ENCODE measurements at regions not wholly inside any gene's neighbourhood (a gene's known extent, or its start where the extent isn't known, plus 50 kb on each side); places are given as distances from the start of the nearest gene placed in this dataset.
"Not testable (repeated sequence)": the region's sequence is repeated elsewhere in the genome, so short reads cannot be mapped to it uniquely, and the experiment has no call there.

- no peak for DNase-seq (ENCODE audit: low read depth in 4 of 4, low spot score in 3 of 4)
These were observed 197.2 kb downstream of the GRXCR1 start for GRCh38 chr4:43089730-43090129.

- DNase-seq (ENCODE audit: low read depth in 4 of 4, low spot score in 3 of 4), result no peak
These were observed 210.5 kb downstream of the GRXCR1 start for GRCh38 chr4:43103048-43103447.

- DNase-seq (ENCODE audit: low read depth in 4 of 4, low spot score in 3 of 4), result peak in 1 of 4 donors; percentile 7
These were observed 219.6 kb downstream of the GRXCR1 start for GRCh38 chr4:43112139-43112538.

GRCh38 chr4:43113196-43113595, 220.7 kb downstream of the GRXCR1 start:
- DNase-seq (ENCODE audit: low read depth in 4 of 4, low spot score in 3 of 4), result no peak

- DNase-seq (ENCODE audit: low read depth in 4 of 4, low spot score in 3 of 4), result no peak
These were observed 234.1 kb downstream of the GRXCR1 start for GRCh38 chr4:43126595-43126994.

GRCh38 chr4:43130228-43131021, 237.9 kb downstream of the GRXCR1 start:
- DNase-seq (ENCODE audit: low read depth in 4 of 4, low spot score in 3 of 4), result no peak

GRCh38 chr4:43132010-43132582, 239.6 kb downstream of the GRXCR1 start:
- peak; percentile 18 to 41 (median 30) for DNase-seq (ENCODE audit: low read depth in 4 of 4, low spot score in 3 of 4)

- DNase-seq (ENCODE audit: low read depth in 4 of 4, low spot score in 3 of 4), result no peak
These were observed 241.1 kb downstream of the GRXCR1 start for GRCh38 chr4:43133566-43133965.

GRCh38 chr4:43136752-43137151, 244.2 kb downstream of the GRXCR1 start:
- DNase-seq (ENCODE audit: low read depth in 4 of 4, low spot score in 3 of 4), result no peak

- DNase-seq (ENCODE audit: low read depth in 4 of 4, low spot score in 3 of 4), result no peak
These were observed 253.7 kb downstream of the GRXCR1 start for GRCh38 chr4:43146198-43146597.

GRCh38 chr4:43148481-43148880, 256.0 kb downstream of the GRXCR1 start:
- DNase-seq (ENCODE audit: low read depth in 4 of 4, low spot score in 3 of 4), result no peak

- no peak for DNase-seq (ENCODE audit: low read depth in 4 of 4, low spot score in 3 of 4)
These were observed 270.7 kb downstream of the GRXCR1 start for GRCh38 chr4:43163101-43163792.

- DNase-seq (ENCODE audit: low read depth in 4 of 4, low spot score in 3 of 4), result no peak
These were observed 297.2 kb downstream of the GRXCR1 start for GRCh38 chr4:43189741-43190140.

- not testable (repeated sequence) for DNase-seq (ENCODE audit: low read depth in 4 of 4, low spot score in 3 of 4)
These were observed 320.1 kb downstream of the GRXCR1 start for GRCh38 chr4:43212576-43212975.

- DNase-seq (ENCODE audit: low read depth in 4 of 4, low spot score in 3 of 4), result no peak
These were observed 331.3 kb downstream of the GRXCR1 start for GRCh38 chr4:43223820-43224219.

- no peak for DNase-seq (ENCODE audit: low read depth in 4 of 4, low spot score in 3 of 4)
These were observed 332.0 kb downstream of the GRXCR1 start for GRCh38 chr4:43224559-43224958.

GRCh38 chr4:43233321-43233720, 340.8 kb downstream of the GRXCR1 start:
- DNase-seq (ENCODE audit: low read depth in 4 of 4, low spot score in 3 of 4), result no peak

- DNase-seq (ENCODE audit: low read depth in 4 of 4, low spot score in 3 of 4), result no peak
These were observed 342.3 kb downstream of the GRXCR1 start for GRCh38 chr4:43234626-43235415.

GRCh38 chr4:43238008-43238407, 345.5 kb downstream of the GRXCR1 start:
- peak in 1 of 4 donors; percentile 14 for DNase-seq (ENCODE audit: low read depth in 4 of 4, low spot score in 3 of 4)

- no peak for DNase-seq (ENCODE audit: low read depth in 4 of 4, low spot score in 3 of 4)
These were observed 346.1 kb downstream of the GRXCR1 start for GRCh38 chr4:43238585-43238984.

GRCh38 chr4:43241104-43241503, 348.6 kb downstream of the GRXCR1 start:
- DNase-seq (ENCODE audit: low read depth in 4 of 4, low spot score in 3 of 4), result no peak

Measured in left renal pelvis (tissue), 4 donors.